Left forelimb (tissue), 1 donor: ENCODE measurements at regions not wholly inside any gene's neighbourhood (a gene's known extent, or its start where the extent isn't known, plus 50 kb on each side); places are given as distances from the start of the nearest gene placed in this dataset.
"Not testable (repeated sequence)": the region's sequence is repeated elsewhere in the genome, so short reads cannot be mapped to it uniquely, and the experiment has no call there.

Source experiments
- DNase-seq: peaks from one replicate; pipeline ENCODE4 v3.0.0-alpha.2; 2018; ENCODE audit warnings: low spot score

DNA sequence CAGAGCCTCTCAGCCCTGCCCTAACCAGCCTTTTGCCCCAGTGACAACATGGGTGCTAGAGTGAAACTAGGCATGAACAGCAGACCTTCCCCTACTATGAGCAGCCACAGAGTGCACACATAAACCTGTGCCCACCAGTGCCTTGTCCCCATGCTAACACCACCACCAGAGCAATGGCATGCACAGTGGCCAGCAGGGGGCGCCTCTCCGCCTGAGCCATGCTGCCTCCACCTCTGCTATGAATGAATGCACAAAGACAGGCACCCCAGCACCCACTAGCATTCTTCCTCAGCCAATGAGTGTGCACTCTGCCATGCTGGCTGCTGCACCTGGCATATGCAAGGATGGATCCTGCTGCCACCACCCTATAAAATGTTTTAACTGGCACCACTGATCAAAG is 286.9 kb upstream of the FGF16 start:
- DNase-seq = no peak

DNA sequence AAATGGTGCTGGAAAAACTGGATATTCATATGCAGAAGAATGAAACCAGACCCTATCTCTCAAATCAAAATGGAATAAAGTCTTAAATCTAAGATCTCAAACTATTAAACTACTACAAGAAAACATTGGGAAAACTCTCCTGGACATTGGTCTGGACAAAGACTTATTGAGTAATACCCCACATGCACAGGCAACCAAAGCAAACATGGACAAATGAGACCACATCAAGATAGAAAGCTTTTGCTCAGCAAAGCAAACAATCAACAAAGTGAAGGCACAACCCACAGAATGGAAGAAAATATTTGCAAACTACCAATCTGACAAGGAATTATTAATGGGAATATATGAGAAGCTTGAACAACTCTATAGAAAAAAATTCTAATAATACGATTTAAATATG is 284.4 kb upstream of the FGF16 start:
- no peak for DNase-seq

DNA sequence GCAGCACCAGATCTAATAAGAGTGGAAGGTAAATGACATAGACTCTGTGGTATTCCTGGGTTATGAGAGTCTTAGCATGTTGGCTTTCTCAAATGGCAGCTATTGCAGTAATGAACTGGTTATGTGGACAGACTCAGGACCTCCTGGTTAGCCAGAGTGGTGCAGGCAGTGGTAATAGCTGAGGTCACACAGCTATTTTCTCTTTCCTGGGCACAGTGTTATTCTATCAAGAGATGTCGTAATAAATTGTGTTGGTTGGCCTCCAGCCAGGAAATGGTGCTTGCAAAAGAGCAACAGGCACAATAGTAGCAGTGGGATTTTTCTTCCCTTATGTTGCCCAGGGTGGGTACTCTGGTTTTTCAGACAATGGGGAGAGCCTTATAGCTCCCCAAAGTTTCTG is 279.2 kb upstream of the FGF16 start:
- no peak for DNase-seq

DNA sequence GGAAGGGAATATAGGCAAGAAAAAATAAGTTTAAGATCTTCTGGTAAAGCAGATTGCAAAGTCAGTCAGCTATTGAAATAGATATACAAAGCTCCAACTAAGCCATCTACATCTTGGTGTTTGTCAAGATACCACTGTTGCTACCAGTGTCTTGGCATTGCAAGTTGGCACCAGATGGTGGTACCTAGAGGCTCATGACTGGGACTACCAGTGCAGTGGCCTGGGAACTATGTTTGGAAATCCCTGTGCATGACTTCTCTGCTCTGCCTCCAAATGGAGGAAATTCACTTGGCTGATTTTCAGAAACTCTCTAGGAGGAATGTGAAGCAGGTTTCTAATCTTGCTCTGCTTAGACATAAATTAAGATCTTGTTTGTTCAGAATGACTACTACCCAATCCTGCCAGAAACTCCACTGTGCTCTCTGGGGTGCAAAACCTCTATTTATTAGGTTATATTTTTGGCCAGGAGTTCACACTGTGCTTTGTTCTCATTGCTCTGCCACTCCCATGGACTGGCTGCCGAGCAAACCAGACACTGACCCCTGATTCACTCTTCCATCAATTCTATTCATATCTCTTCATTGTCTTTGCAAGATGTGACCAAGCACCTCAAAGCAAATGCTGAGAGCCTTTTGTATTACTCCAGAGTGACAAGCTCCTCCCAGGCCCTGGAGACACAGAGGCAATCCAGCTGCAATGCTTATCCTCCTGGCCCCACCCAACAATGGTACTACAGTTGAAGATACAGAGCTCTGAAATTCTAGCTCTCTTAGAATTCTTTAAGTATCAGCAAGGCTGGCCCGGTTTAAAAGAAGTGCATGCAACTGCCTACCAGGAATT is 272.3 kb upstream of the FGF16 start:
- DNase-seq = no peak

DNA sequence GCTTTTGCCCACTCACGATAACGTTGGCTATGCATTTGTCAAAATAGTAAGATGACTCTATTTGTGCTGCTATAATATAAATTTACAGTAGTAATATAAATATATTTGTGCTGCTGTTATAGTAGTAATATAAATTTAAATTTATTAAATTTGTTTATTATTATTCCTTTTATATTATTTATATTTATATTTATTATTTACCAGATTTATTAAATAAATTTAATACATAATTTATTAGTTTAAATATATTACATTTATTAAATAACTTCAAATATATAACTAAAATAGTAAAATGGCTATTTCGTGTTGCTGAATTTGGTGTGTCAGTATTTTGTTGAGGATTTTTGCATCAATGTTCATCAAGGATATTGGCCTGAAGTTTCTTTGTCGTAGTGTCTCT is 246.5 kb upstream of the FGF16 start:
- no peak for DNase-seq

DNA sequence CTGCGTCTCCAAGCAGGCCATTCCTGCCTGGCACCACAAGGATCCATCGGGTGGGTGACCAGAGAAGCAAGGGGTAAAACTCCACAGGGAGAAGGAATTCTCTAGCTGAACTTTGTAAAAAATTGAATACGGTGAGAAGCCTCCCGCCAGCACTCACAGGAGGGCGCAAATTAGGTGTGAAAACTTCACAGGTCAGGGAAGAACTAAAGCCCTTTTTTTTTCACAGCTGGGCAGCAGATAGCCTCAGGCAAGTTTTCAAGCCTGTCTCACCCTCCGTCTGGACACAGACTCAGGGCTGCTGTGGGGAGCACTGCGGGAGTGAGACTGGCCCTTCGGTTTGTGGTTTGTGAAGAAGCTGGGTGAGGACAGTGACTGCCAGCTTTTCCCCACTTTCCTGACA is 224.1 kb upstream of the FGF16 start:
- DNase-seq = no peak

DNA sequence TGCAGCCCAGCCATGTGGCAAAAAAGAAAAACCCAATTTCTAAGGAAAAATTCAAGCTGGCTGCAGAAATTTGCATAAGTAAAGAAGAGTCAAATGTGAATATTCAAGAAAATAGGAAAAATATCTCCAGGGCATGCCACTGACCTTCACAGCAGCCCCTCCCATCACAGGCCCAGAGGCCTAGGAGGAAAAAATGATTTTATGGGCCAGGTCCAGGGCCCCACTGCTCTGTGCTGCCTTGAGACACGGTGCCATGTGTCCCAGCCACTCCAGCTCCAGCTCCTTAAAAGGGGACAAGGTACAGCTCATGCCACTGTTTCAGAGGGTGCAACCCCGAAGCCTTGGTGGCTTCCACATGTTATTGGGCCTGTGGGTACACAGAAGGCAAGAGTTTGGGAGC is 182.7 kb upstream of the FGF16 start:
- no peak for DNase-seq

DNA sequence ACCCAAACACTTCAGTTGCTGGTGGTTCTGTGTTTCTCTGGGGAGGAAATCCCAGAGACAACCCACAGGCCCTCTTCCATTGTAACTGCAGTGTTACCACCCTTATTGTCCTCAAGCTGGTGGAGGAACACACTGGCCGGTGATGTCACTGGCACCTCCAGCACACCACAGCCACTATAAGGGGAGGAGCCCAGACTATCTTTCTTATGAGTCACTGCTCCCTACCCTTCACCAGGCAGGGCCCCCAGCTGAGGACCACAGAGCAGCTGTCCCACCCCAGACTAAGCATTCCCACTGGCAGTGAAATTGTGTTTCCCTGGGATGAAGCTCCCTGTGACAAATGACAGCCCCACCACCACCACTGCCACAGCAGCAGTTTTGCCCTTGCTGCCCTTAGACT is 171.8 kb upstream of the FGF16 start:
- no peak for DNase-seq

DNA sequence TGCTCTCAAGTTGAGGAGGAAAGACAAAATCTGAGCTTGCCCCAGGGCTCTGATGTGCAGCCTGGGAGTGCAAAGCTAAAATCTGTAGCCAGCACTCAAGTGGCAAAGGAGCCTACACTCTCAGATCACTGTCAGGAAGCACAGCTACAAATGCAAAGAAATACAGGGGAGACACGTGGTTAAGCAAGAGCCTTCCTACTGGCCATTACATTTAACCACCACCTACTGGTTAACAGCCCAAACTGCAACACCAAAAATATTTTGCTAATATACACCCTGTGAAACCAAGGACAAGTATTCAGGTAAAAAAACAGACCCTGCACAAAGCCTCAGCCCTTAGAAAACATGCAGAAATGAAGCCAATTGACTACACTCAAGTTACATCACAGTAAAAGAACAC is 170.4 kb upstream of the FGF16 start:
- DNase-seq = no peak

DNA sequence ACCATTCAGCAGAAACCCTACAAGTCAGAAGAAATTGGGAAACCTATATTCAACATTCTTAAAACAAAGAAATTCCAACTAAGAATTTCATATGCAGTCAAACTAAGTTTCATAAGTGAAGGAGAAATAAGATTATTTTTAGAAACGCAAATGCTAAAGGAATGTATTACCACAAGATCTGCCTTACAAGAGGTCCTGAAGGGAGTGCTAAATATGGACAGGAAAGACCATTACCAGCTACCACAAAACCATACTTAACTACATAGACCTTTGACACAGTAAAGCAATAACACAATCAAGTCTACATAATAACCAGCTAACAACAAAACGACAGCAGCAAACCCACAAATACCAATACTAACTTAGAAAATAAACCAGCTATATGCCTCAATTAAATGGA is 169.3 kb upstream of the FGF16 start:
- no peak for DNase-seq

DNA sequence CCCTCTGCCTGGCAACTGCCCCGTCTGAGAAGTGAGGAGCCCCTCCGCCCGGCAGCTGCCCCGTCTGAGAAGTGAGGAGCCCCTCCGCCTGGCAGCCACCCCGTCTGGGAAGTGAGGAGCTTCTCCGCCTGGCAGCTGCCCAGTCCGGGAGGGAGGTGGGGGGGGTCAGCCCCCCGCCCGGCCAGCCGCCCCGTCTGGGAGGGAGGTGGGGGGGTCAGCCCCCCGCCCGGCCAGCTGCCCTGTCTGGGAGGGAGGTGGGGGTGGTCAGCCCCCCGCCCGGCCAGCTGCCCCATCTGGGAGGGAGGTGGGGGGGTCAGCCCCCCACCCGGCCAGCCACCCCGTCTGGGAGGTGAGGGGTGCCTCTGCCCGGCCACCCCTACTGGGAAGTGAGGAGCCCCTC is 167.8 kb upstream of the FGF16 start:
- not testable (repeated sequence) for DNase-seq

DNA sequence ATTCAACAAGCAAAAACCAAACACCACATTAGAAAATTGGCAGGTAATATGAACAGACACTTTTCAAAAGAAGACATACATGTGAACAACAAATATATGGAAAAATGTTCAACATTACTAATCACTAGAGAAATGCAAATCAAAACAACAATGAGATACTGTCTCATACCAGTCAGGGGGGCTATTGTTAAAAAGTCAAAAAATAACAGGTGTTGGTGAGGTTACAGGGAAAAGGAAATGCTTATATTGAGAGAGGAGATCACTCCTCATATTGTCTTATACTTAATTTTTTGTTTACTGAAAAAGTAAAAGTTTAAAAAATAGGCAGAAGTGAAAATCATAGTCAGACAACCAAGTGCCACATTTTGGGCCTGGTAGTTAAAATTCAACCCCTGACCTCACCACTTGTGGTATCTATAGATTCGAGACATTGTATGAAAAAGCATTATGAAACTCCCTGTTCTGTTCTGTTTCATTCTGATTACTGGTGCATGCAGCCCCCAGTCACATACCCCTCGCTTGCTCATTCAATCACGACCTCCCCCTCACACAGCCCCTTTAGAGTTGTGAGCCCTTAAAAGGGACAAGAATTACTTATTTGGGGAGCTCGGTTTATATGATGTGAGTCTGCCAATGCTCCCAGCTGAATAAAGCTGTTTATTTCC is 153.7 kb upstream of the FGF16 start:
- no peak for DNase-seq

DNA sequence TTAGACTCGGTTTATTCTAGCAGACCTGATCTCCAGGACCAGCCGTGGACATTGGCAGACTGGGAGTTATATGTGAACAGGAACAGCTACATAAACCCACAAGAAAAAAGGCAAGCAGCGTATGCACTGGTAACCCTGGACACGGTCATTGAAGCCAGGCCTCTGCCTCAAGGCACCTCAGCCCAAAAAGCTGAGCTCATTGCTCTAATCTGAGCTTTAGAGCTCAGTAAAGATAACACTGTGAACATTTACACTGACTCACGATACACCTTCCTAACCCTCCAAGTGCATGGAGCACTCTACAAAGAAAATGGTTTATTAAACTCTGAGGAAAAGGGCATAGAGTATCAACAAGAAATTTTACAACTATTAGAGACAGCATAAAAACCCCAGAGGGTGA is 148.9 kb upstream of the FGF16 start:
- no peak for DNase-seq

DNA sequence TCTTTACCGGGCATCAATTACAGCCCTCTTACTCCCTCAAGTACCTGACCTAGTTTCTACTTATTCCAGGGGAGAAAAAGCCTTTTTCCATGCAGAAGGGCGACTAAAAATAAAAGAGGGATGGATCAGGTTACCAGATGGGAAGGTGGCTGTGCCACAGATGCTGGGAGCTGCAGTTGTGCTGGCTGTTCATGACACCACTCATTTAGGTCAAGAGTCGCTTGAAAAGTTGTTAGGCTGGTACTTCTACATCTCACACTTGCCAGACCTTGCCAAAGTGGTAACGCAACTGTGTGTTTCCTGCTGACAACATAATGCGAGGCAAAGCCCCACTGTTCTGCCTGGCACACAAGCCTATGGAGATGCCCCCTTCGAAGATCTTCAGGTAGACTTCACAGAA is 148.4 kb upstream of the FGF16 start:
- no peak for DNase-seq

DNA sequence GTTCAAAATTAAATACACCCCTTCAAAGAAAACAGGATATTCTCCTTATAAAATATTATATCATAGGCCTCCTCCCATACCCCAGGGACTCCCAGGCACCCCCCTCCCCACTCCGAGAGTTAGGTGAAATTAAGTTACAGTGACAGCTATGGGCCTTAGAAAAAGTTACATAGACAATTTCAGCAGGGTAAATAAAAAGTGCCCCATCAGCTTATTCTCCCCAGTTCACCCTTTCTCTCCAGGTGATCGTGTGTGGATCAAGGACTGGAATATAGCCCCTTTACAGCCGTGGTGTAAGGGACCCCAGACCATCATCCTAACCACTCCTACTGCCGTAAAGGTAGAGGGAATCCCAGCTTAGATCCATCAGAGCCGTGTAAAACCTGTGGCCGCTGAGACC is 147.6 kb upstream of the FGF16 start:
- no peak for DNase-seq

DNA sequence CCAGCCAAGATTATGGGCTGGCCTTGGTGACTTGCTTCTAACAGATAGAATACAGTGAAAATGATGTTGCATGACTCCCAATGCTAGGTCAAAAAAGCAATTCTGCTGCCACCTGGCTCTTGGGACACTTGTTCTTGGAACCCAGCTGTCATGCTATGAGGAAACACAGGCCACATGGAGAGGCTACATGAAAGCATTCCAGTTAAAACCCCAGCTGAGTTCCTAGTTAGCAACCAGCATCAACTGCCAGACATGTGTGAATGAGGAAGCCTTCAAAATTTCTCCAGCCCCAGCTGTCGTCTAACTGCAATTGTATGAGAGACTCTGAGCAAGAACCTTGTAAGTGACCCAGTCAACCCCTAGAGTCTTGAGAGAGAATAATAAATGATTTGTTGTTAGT is 105.2 kb upstream of the FGF16 start:
- DNase-seq = no peak

DNA sequence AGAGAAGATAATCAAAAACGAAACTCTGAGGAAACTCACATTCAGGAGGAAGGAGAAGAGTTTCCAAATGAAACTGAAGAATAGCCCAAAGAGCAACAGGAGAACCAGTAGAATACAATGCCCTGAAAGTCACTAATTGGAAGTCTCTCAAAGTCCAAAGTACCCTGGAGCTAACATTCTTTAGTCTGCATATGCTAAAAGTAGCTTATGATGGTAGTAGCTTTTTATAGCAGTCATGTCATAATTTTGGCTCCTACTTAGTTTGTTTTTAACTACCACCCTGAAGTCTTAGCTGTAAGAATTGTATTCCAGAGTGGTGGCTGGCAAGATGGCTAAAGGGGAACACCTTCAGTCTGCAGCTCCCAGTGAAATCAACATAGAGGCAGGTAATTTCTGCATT is 100.3 kb upstream of the FGF16 start:
- no peak for DNase-seq

DNA sequence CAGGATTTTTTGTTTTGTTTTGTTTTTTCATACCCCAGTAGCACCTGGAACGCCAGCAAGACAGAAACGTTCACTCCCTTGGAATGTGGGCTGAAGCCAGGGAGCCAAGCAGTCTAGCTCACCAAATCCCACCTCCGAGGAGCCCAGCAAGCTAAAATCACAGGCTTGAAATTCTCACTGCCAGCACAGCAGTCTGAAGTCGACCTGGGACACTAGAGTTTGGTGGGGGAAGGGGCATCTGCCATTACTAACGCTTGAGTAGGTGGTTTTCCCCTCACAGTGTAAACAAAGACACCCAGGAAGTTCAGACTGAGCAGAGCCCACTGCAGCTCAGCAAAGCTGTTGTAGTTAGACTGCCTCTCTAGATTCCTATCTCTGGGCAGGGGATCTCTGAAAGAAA is 99.6 kb upstream of the FGF16 start:
- no peak for DNase-seq

DNA sequence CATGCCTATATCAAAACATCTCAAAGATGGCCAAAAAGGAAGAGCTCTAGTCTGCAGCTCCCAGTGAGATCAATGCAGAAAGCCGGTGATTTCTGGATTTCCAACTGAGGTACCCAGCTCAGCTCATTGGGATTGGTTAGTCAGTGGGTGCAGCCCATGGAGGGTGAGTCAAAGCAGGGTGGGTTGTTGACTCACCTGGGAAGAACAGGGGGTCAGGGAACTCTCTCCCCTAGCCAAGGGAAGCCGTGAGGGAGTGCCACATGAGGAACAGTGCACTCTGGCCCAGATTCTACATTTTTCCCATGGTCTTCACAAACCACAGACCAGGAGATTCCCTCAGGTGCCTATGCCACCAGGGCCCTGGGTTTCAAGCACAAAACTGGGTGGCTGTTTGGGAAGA is 57.3 kb upstream of the FGF16 start:
- DNase-seq = no peak

DNA sequence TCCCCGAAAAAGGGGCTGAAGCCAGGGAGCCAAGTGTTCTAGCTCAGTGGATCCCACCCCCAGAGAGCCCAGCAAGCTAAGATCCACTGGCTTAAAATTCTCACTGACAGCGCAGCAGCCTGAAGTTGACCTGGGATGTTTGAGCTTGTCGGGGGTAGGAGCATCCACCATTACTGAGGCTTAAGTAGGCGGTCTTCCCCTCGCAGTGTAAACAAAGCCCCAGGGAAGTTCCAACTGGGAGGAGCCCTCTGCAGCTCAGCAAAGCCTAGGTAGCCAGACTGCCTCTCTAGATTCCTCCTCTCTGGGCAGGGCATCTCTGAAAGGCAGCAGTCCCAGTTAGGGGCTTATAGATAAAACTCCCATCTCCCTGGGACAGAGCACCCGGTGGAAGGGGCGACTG is 56.8 kb upstream of the FGF16 start:
- DNase-seq = not testable (repeated sequence)

DNA sequence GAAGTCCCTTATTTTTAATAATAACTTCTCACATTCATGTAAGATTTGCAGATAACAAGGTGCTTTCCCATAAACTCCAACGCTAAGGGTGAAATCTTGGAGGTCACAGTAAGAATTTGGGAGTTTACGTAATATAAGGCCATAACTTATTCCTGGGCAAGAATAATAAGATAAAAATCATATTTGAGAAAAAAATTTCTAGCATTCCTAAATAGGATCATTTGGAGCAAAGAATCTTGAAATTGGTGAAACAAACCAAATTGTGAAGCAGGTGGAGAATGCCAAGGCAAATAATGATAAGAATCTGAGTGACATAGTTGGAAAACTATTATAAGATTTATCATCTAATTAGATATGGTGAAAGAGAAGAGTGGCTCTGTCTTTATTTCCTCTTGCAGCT is 50.4 kb upstream of the FGF16 start:
- DNase-seq = no peak
